ENCODE measurements at regions not wholly inside any gene's neighbourhood (a gene's known extent, or its start where the extent isn't known, plus 50 kb on each side); places are given as distances from the start of the nearest gene placed in this dataset.

DNA sequence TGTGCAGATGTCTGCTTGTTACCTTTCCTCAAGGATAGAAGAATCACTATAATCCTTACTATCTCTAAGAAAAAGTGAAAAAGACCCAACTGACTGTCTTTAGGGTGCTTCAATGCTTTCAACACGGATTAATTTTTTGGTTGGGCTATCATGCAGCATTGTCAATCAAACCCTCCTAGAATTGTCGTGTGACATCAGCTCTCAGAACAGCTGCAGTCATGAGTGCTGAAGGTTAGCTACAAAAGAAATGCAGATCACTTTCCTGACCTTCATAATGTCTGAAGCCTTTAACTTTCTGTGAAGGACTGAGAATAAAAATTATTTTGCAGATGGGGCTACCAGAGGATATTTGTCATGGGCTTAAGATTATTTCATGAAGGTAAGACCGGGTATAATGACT lies 107.9 kb upstream of the EFNA5 start:
- TF ChIP-seq, protein P1, sequence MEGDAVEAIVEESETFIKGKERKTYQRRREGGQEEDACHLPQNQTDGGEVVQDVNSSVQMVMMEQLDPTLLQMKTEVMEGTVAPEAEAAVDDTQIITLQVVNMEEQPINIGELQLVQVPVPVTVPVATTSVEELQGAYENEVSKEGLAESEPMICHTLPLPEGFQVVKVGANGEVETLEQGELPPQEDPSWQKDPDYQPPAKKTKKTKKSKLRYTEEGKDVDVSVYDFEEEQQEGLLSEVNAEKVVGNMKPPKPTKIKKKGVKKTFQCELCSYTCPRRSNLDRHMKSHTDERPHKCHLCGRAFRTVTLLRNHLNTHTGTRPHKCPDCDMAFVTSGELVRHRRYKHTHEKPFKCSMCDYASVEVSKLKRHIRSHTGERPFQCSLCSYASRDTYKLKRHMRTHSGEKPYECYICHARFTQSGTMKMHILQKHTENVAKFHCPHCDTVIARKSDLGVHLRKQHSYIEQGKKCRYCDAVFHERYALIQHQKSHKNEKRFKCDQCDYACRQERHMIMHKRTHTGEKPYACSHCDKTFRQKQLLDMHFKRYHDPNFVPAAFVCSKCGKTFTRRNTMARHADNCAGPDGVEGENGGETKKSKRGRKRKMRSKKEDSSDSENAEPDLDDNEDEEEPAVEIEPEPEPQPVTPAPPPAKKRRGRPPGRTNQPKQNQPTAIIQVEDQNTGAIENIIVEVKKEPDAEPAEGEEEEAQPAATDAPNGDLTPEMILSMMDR (IDR thresholded peaks at IDR 0.05) = no peak
- no peak for TF ChIP-seq POLR2A (IDR thresholded peaks at IDR 0.05)
